ENCODE measurements at regions not wholly inside any gene's neighbourhood (a gene's known extent, or its start where the extent isn't known, plus 50 kb on each side); places are given as distances from the start of the nearest gene placed in this dataset.

- TF ChIP-seq, protein P1, sequence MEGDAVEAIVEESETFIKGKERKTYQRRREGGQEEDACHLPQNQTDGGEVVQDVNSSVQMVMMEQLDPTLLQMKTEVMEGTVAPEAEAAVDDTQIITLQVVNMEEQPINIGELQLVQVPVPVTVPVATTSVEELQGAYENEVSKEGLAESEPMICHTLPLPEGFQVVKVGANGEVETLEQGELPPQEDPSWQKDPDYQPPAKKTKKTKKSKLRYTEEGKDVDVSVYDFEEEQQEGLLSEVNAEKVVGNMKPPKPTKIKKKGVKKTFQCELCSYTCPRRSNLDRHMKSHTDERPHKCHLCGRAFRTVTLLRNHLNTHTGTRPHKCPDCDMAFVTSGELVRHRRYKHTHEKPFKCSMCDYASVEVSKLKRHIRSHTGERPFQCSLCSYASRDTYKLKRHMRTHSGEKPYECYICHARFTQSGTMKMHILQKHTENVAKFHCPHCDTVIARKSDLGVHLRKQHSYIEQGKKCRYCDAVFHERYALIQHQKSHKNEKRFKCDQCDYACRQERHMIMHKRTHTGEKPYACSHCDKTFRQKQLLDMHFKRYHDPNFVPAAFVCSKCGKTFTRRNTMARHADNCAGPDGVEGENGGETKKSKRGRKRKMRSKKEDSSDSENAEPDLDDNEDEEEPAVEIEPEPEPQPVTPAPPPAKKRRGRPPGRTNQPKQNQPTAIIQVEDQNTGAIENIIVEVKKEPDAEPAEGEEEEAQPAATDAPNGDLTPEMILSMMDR (IDR thresholded peaks at IDR 0.05; ENCODE audit: control insufficient read depth, extremely low read depth, insufficient read depth) = no peak
- no peak for DNase-seq (ENCODE audit: low read depth)
- H3K4me3 ChIP-seq (ENCODE audit: low read depth, low read length) = no peak overlapping the region
Observed at GRCh38 chr2:83331810-83332209, 1127.3 kb downstream of the SUCLG1 start.

DNA sequence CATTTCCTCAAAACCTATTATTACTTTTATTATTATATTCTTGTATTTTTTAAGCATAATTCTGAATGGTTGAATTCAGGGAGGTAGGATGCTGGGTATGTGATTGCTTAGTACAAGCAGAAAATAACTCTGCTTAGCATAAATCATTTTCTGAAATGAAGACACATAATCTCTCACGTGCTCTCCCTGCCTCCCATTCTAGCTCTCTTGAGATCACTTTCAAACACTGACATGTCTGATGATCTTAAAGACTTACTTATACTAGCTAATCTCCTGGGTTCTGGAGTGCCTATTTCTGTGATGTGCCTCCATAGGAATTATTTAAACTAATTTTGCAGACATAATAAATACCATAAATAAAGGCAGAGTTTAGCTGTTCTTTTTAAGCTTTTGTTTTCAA lies 1136.0 kb downstream of the SUCLG1 start:
- H3K4me3 ChIP-seq (ENCODE audit: low read depth, low read length) = no peak overlapping the region
- no peak for DNase-seq (ENCODE audit: low read depth)
- TF ChIP-seq, protein P1 (IDR thresholded peaks at IDR 0.05; ENCODE audit: control insufficient read depth, extremely low read depth, insufficient read depth) = no peak

DNA sequence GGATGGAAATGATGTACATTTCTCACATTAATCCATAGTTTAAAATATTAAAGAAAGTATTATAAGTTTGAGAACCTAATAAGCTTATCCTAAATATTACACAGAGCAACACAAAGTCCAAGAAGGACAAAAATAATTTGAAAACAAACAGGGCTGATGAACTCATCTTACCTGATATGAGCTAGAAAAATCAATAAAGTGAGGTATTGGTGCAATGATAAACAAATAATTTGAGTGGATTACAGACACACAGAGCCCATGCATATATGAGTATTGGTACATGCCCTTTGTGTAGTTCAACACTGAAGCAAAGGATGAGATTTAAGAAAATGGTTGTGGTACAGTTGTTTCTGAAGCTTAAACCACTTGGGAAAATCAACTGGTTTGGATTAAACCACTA lies 1139.0 kb downstream of the SUCLG1 start:
- TF ChIP-seq, protein P1 (IDR thresholded peaks at IDR 0.05; ENCODE audit: control insufficient read depth, extremely low read depth, insufficient read depth) = no peak
- H3K4me3 ChIP-seq (ENCODE audit: low read depth, low read length) = no peak overlapping the region
- no peak for DNase-seq (ENCODE audit: low read depth)

DNA sequence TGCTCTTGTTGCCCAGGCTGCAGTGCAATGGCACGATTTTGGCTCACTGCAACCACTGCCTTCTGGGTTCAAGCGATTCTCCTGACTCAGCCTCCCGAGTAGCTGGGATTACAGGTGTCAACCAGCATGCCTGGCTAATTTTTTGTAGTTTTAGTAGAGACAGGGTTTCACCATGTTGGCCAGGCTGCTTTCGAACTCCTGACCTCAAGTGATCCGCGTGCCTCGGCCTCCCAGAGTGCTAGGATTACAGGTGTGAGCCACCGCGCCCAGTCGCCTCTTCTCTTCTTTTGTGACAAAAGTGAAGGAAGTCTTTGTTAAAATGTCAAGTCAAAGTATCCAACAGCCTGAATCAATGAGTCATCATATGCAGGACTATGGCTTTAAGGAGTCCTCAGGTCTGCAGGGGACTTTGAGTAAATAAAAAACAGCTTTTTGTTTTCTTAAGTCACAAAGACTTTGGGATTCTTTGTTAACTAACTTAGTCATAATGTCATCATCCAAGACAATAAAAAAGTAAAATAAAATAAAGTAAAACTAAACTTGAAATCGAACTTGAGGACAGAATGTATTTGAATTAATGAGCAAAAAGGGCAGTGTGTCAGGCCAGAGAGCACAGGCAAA lies 1153.2 kb downstream of the SUCLG1 start:
- TF ChIP-seq, protein P1 (IDR thresholded peaks at IDR 0.05; ENCODE audit: control insufficient read depth, extremely low read depth, insufficient read depth) = no peak
- H3K4me3 ChIP-seq (ENCODE audit: low read depth, low read length) = no peak overlapping the region

GRCh38 chr2:83291083-83291482 lies 1168.0 kb downstream of the SUCLG1 start:
- no peak overlapping the region for H3K4me3 ChIP-seq (ENCODE audit: low read depth, low read length)
- no peak for DNase-seq (ENCODE audit: low read depth)
- TF ChIP-seq, protein P1 (IDR thresholded peaks at IDR 0.05; ENCODE audit: control insufficient read depth, extremely low read depth, insufficient read depth) = no peak

More for the DNA sequence above, 1153.2 kb downstream of the SUCLG1 start:
- DNase-seq (ENCODE audit: low read depth) = no peak

DNA sequence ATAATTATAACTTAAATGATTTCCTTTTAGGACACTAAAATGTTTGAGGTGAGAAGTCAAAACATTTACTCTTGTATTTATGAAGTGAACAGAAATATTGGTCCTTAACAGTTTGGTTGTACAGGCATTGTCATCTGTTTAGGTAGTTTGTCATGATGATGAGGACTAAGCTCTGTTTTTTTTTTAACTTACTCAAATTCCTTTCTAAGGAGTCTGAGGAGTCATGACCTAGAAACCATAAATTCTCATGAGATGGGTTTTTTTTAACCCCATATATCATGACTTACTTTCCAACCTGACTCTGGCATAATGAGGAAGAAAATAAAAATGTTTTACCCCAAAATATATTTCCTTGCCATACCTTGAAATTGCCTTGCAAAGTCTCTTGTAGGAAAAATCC lies 1176.2 kb downstream of the SUCLG1 start:
- TF ChIP-seq, protein P1 (IDR thresholded peaks at IDR 0.05; ENCODE audit: control insufficient read depth, extremely low read depth, insufficient read depth) = no peak
- no peak for DNase-seq (ENCODE audit: low read depth)
- H3K4me3 ChIP-seq (ENCODE audit: low read depth, low read length) = no peak overlapping the region
